Head of caudate nucleus (tissue), 42 donors: ENCODE measurements at regions not wholly inside any gene's neighbourhood (a gene's known extent, or its start where the extent isn't known, plus 50 kb on each side); places are given as distances from the start of the nearest gene placed in this dataset.
A peak's percentile ranks its signal among the peaks of the same experiment; 100 is the strongest.
"Not testable (repeated sequence)": the region's sequence is repeated elsewhere in the genome, so short reads cannot be mapped to it uniquely, and the experiment has no call there.

Experiments
- DNase-seq, 42 donors: peaks; one replicate each; pipeline versions ENCODE4 v3.0.0 to v3.0.0-alpha.2; 2020 to 2021; ENCODE audit warnings: mixed read lengths in 7 of 42
- intact Hi-C: fragments of 100-400 bp; cut with DNase I; formaldehyde crosslinking; loops from one replicate; pipeline ENCODE4 v1.15.0; 2022

DNA sequence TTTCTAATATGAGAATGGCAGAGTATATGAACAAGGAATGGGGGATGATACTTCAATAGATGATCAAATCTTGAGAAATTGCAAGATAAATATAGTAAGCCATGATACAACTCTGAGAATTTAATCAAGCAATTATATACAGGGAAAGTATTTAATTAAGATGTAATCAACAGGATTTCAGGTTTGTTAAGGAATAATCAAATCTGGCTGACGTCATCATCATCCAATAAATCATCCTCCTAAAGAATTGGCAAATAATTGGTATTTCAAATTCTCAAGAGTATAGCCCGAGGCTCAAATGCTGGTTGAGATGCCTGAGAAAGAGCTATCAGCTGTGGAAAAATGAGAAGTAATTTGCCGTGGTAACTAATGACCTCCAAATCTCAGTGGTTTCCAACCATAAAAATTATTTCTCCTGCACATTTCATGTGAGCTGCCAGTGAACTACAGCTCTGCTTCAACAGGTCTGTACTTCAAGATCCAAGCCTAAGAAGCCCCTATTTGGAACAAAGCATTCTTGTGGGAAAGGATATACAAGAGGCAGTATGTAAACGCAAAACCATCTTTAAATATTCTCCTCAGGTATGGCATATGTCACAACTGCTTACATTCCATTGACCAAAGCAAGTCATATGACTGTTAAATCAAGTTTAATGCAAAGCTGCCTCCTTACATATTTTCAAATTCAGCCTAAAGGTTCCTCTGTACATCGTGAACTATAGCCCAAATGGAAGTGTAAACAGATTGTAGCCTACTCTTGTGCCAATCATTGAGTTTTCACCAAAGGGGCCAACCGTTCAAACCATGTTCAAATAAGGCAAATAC is 503.0 kb downstream of the KIF20B start:
- intact Hi-C loops = no loop called here
- no peak for DNase-seq

DNA sequence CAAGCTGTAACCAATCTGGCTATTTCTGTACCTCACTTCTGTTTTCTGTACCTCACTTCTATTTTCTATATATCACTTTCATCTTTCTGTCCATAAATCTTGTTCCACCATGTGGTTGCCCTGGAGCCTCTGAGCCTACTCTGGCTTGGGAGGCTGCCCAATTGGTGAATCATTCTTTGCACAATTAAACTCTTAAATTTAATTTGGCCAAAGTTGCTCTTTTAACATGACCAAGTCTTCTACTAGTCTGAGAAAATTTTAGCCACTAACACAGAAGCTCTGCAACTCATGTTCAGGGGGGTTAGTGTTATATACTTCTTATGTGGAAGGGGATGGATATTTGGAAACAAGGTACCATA is 503.5 kb downstream of the KIF20B start:
- DNase-seq = no peak
- intact Hi-C loops = no loop called here

DNA sequence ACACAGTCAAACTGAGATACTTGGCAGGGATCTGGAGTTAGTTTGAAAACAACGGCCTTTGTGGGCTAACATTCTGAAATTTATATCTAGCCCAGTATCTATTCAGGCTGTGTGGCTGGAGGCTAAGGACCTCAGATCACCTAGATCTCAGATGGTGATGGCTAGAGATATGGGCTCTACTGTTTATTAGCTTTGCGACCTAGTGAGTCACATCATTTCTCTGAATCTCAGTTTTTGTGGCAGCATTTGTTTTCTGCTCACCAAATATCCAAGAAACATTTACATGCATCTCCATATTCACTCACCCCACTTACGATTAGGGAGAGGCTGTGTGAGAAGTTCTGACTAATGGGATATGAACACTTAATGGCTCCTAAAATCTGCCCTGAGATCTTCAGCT is 503.9 kb downstream of the KIF20B start:
- DNase-seq = no peak
- intact Hi-C loops = no loop called here

DNA sequence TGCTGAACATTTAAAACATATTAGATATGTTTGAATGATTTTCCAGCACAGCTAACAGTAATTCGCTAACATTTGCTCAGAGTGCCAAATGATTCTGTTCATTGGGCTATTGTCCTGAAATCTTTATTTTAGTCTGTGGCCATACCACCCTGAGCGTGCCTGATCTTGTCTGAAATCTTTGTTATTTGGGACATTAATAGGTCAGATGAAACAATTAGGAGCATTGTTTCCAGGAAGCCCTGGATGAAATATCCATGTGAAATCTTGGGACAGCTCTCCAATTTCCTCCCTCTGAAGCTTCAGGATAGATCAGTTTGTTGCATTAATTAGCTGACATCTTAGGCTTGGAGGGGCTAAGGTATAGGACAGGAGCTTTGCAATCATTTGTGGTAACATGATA is 512.0 kb downstream of the KIF20B start:
- no peak for DNase-seq
- intact Hi-C loops = no loop called here

DNA sequence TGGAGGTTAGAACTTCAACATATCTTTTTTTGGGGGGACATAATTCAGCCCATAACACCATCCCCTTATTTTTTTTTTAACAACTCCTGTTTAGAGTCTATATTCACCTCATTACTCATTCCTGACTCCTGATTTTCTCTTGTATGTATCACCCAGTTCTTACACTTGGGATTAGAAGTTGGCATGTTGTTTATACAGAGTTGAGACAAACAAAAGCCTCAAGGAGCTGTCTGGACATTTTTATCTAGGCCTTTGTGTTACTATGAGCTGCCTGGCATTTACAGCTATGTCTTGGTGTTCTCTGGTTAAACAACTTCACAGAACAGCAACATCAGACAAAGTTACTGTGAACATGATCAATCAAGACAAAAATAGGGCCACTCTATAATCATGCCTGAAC is 517.5 kb downstream of the KIF20B start:
- intact Hi-C loops = no loop called here
- DNase-seq = no peak

DNA sequence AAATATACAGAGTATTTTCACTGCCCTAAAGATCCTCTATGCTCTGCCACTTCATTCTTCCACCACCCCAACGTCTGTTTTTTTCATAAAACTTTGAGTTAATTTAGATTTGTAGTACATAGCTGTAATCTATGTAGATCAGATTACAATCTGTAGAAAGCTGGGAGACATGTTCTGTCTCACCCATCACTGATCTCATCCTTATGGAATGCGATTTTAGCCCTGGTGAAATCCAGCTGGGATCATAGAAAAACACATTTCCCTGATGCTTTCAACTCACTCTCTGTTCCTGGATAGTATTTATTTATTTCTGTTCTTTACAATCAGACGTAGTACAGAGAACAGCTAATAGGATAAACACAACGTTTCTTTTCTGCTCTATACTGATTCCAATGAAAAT is 521.0 kb downstream of the KIF20B start:
- DNase-seq = no peak
- intact Hi-C loops = no loop called here

DNA sequence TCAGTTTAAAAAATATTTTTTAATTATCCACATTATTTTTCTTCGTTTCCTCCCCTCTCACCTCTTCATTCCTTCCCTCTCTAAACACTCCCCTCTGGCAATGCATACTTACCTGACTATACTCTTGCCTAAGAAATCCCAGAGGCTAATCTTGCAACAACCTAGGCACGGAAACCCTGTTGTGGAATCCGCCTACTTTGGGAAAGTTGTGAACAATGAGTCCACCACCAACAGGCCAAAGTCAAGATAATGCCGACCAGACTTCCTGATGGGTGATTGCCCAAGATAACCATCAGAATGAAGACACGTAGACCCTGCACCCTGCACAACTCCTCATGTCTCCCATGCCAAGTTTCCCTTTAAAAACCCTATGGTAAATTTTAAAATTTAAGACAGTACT is 521.5 kb downstream of the KIF20B start:
- intact Hi-C loops = no loop called here
- DNase-seq = no peak

DNA sequence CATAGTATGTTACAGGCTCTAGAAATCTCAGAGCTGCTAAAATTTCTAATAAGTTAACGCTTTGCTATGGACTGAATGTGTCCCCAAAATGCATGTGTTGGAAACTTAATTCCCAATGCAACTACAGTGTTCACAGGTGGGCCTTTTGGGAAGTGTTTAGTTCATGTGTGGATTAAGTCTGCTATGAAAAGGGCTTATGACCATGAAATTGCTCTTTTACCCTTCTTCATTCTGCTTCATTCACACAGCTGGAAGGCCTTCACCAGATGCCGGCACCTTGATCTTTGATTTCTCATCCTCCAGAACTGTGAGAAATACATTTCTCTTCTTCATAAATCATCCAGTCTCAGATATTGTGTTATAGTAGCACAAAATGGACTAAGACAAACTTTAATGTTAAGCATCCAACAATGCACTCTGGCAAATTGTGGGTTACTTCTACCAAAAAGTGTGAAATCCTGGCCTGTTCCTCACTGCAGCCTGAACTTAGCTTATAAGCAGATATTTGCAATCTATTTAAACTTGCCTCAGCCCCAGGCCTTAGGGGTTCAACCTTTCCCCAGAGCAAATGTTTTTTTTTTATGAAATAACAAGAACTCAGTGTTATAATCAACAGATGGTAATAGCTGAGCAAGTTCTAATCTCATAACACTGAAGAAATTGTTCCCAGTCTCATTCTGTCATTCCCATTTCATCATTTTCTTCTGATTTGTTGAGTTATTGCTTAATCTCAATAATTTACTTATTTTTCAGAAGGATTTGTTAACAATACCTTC is 523.6 kb downstream of the KIF20B start:
- DNase-seq = no peak
- intact Hi-C loops = no loop called here

DNA sequence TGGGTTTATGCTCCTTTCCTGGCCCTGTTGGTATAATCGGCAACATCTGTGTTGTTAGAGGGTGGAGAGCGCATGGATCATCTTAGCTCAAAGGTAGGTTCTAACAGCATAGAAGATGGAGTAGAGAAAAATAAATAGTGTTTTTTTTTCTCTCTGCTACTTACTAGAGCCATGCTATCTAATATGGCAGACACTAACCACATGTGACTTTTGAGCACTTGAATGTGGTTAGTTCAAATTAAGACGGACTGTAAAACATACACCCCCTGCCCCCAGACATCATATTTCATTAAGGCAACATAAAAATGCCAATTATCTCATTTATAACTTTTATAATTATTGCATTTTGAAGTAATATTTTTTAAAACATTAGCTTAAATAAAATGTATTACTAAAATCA is 525.1 kb downstream of the KIF20B start:
- intact Hi-C loops = no loop called here
- no peak for DNase-seq

DNA sequence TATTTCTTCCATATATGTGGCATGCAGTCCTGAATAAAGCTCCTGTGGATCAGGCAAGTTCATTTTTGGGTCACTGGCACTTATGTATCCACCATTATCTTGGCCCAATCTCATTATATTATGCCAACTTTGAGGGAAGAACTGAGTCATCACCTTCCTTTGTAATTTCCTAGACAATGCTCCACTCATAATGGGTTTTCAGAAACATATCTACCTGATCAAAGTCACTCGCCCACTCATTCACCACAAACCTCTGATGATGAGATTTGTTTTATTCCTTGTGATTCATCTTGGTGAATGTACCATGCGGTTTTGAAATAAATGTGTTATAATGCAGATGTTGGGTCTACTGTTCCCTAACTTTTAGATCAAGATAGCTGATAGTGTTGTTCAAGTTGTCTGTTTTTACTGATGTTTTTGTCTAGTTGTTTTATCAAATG is 525.8 kb downstream of the KIF20B start:
- intact Hi-C loops = no loop called here
- peak in 16 of 42 donors; percentile 2 to 60 (median 22) for DNase-seq

DNA sequence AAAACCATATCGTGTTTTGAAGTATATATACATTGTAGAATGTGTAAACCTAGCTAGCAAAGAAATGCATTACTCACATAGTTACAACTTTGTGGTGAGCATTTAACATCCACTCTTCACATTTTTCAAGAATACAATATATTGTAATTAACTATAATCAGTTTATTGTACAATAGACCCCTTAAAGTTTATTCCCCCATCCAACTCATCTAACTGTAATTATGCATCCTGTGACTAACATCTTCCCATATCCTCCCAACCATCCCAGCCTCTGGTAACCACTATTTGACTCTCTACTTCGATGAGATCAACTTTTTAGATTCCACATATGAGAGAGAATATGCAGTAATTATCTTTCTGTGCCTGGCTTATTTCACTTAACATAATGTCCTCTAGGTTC is 526.4 kb downstream of the KIF20B start:
- intact Hi-C loops = no loop called here
- DNase-seq = no peak

DNA sequence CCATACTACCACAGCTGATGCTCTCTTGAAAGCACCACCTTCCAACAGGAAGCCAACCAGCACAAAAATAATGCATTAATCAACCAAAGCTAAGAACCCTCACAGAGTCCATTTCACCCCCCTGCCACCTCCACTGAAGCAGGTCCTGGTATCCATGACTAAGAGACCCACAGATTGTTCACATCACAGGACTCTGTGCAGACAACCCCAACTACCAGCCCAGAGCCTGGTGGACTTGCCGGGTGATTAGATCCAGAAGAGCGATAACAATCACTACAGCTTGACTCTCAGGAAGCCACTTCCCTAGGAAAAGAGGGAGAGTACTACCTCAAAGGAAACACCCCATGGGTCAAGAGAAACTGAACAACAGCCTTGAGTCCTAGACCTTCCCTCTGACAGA is 528.1 kb downstream of the KIF20B start:
- intact Hi-C loops = no loop called here
- DNase-seq = no peak

DNA sequence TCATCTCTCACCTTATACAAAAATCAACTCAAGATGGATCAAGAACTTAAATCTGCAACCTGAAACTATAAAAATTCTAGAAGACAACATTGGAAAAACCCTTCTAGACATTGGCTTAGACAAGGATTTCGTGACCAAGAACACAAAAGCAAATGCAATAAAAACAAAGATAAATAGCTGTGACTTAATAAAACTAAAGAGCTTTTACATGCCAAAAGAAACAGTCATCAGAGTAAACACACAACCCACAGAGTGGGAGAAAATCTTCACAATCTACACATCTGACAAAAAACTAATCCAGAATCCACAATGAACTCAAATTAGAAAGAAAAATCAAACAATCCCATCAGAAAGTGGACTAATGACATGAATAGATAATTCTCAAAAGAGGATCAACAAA is 532.4 kb downstream of the KIF20B start:
- DNase-seq, intact Hi-C loops: not testable (repeated sequence)

DNA sequence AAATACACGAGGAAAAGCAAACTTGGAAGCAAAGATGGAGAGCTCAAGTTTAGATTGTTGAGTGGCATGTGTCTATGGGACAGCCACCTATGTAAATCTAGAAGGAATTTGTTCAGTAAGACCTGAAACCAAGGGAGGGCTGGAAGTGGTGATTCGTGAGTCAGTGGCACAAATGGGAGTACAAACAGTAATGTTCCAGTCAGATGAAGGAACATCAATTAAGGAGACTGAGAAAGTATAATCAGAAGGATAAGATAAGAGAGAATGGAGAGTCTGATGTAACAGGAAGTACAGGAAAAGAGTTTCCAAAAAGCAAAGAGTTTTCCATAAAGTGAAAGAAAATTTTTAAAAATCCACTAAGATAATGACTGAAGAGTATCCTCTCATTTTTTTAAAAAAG is 544.2 kb downstream of the KIF20B start:
- intact Hi-C loops = no loop called here
- DNase-seq = no peak

DNA sequence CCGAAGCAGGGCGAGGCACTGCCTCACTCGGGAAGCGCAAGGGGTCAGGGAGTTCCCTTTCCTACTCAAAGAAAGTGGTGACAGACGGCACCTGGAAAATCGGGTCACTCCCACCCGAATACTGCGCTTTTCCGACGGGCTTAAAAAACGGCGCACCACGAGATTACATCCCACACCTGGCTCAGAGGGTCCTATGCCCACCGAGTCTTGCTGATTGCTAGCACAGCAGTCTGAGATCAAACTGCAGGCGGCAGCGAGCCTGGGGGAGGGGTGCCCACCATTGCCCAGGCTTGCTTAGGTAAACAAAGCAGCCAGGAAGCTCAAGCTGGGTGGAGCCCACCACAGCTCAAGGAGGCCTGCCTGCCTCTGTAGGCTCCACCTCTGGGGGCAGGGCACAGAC is 549.4 kb downstream of the KIF20B start:
- intact Hi-C loops, DNase-seq: not testable (repeated sequence)

DNA sequence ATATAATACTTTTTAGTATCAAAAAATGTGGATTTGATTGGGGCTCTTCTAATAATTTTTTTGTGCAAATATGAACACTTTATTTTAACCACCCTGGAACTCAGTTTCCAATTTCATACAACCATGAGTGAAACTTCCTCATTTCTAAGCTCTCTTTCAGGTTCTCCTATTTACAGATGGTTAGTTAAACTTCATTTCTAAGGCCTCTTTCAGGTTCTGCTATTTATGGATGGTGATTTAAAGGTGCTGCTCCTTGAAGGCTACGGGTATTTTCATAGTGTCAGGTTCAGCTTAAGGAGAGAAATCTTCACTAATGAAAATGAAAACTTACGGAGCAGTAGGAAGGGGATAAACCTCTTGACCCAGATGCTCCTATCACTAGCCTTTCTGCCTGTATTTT is 568.3 kb downstream of the KIF20B start:
- intact Hi-C loops = no loop called here
- DNase-seq = no peak

DNA sequence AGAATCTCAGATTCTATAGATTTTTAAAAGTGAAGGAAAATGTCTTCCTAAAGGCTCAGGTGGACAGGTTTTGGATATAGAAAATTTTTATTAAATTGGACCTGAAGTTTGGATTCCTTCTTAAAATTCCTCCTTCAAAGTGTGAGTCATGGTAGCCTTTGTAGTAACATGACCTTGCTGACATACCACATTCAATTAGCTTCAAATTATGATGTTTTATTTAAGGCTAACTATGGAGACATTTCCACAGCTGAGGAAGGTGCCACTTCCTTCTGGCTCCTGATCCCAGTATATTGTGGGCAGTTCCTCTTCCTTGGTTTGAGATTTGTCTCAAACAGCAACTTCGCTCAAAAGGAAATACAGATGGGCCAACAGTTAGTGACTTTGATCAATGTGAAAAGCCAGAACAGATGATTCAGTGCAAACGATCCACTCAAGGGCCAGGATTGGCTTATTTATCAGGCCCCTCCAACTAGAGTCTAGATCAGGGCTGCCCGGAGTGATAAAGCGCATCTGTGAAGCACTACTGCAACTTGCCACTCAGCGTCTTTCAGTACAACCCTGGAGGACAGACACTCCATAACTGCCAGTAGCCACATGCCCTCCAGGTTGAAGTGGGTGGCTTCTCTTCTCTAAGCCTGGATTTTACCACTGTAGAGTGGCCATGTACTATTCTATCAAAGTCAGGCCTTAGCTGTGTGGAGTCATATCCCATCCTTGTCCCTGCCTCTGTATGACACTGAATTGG is 573.5 kb downstream of the KIF20B start:
- no peak for DNase-seq
- intact Hi-C loops = no loop called here

DNA sequence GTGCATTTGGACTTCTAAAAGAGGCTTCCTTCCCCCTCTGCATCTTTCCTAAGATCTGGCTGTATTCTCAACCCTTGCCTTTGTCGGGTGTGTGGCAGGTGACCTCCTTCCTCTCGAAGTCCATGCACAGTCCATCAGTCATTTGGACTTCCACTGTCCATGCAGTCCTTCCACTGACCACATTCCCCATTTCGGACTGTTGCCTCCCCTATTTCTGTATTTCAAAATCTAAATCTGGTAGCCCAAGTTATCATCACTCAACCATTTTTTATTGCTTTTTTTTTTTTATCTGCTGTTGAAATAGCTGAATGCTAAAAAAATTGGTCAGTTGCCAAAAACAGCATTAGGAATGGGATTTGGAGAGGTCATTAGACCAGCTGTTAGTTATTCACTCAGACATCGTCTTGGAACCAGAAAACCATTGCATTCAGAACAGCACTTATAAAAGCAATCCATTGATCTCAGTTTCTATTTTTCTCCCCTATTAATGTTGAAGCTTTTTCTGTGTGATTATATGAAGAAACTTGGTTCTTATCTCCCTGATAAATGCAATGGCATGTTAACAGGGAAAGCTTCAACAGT is 575.6 kb downstream of the KIF20B start:
- no peak for DNase-seq
- intact Hi-C loops = no loop called here

DNA sequence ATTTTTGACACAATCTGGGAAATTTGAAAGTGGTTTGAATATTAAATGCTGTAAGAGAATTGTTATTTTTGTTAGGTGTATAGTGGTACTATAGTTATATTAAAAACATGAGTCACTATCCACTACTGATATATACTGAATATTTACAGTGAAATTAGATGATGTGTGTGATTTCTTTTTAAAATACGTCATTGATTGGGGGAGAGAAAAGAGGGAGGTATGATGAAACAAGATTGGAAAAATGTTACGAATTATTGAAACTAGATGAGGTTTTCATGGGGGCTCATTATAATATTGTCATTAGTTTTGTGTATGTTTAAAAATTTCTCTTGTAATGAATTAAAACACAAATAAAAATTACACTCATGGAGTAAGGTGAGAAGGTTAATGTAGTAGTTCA is 571.4 kb downstream of the HTR7 start:
- intact Hi-C loops = no loop called here

DNA sequence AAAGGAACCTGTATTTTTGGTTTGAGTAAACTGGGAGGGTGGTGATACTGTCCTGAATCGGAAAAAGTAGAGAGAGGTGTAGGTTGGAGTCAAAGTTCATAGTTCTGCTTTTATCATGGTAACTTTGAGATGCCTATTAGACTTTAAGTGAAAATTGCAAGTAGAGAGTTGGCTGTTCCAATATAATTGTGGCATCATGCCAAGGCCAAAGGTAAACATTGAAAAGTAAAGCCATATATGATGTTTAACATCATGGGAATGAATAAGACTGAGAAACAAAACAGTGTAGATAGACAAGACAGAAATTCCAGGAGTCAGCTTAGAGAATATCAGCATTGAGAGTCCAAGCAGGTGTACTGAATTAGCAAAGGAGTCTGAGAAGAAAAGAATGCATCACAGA is 570.9 kb downstream of the HTR7 start:
- intact Hi-C loops = no loop called here
- no peak for DNase-seq

More for the DNA sequence above, 571.4 kb downstream of the HTR7 start:
- no peak for DNase-seq
